ENCODE measurements at regions not wholly inside any gene's neighbourhood (a gene's known extent, or its start where the extent isn't known, plus 50 kb on each side); places are given as distances from the start of the nearest gene placed in this dataset.

DNA sequence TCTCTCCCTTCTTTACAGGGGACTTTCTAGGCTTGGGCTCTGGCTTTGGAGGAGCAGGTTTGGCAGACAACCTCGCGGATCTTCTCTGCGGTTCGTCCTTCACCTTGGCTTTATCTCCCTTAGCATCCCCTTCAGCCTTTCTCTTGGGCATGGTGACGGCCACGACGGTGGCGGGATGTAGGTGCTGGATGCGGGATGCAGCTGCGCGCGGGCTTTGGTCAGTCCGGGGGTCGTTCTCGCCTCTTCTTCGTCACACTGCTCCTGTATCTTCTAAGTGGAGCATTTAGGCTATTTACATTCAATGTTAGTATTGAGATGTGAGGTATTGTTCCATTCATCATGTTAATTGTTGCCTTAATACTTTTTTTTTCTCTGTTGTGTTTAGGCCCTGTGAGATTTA, 217.2 kb upstream of the STXBP6 start:
- TF ChIP-seq USF2 (IDR thresholded peaks at IDR 0.05; ENCODE audit: borderline replicate concordance, low read depth, low read length) (no peak), GATA2 (CRISPR knock-in tag; IDR thresholded peaks at IDR 0.05) (no peak), EZH2phosphoT487 (IDR thresholded peaks at IDR 0.05; ENCODE audit: borderline replicate concordance, low read depth) (no peak), MXI1 (IDR thresholded peaks at IDR 0.05; ENCODE audit: low read depth, low read length) (no peak), CHD2 (IDR thresholded peaks at IDR 0.05; ENCODE audit: low read length, partially characterized antibody) (no peak), SMC3 (IDR thresholded peaks at IDR 0.05; ENCODE audit: low read depth, low read length) (no peak), EP300 (IDR thresholded peaks at IDR 0.05; ENCODE audit: borderline replicate concordance in 1 of 2, low read depth in 1 of 2, low read length in 1 of 2) (no peak)
- TF ChIP-seq, protein P1, sequence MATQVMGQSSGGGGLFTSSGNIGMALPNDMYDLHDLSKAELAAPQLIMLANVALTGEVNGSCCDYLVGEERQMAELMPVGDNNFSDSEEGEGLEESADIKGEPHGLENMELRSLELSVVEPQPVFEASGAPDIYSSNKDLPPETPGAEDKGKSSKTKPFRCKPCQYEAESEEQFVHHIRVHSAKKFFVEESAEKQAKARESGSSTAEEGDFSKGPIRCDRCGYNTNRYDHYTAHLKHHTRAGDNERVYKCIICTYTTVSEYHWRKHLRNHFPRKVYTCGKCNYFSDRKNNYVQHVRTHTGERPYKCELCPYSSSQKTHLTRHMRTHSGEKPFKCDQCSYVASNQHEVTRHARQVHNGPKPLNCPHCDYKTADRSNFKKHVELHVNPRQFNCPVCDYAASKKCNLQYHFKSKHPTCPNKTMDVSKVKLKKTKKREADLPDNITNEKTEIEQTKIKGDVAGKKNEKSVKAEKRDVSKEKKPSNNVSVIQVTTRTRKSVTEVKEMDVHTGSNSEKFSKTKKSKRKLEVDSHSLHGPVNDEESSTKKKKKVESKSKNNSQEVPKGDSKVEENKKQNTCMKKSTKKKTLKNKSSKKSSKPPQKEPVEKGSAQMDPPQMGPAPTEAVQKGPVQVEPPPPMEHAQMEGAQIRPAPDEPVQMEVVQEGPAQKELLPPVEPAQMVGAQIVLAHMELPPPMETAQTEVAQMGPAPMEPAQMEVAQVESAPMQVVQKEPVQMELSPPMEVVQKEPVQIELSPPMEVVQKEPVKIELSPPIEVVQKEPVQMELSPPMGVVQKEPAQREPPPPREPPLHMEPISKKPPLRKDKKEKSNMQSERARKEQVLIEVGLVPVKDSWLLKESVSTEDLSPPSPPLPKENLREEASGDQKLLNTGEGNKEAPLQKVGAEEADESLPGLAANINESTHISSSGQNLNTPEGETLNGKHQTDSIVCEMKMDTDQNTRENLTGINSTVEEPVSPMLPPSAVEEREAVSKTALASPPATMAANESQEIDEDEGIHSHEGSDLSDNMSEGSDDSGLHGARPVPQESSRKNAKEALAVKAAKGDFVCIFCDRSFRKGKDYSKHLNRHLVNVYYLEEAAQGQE (IDR thresholded peaks at IDR 0.05; ENCODE audit: low read depth, low read length) = no peak
- Histone ChIP-seq H2AFZ (ENCODE audit: low read depth) (no peak overlapping the region), H3K27ac (ENCODE audit: low read depth in 2 of 2, low read length in 1 of 2) (no peak overlapping the region), H3K4me3 (ENCODE audit: low read depth in 2 of 2, low read length in 1 of 2) (no peak overlapping the region), H3K9me3 (no peaks in the 10 kb centered on the region), H3K9me2 (no peaks in the 10 kb centered on the region), H3K36me3 (replicated peaks in 1 of 2; ENCODE audit: control insufficient read depth in 1 of 2, insufficient read depth in 2 of 2, low read length in 1 of 2) (no peaks in the 10 kb centered on the region), H3K4me2 (no peak overlapping the region), H4K20me1 (ENCODE audit: insufficient read depth) (no peaks in the 10 kb centered on the region), H3K79me2 (ENCODE audit: insufficient read depth) (no peaks in the 10 kb centered on the region), H3K27me3 (ENCODE audit: insufficient read depth) (no peaks in the 10 kb centered on the region), H3K9ac (no peak overlapping the region), H3K4me1 (ENCODE audit: control insufficient read depth in 1 of 2, insufficient read depth in 2 of 2, low read depth in 1 of 2, low read length in 1 of 2) (no peaks in the 10 kb centered on the region), H3F3A (replicated peaks; ENCODE audit: insufficient read depth) (no peaks in the 10 kb centered on the region)
- no peak for DNase-seq
- CTCF ChIA-PET = no interaction called here
- WGBS (ENCODE audit: low lambda C conversion rate) = 9% methylated on average over 16 of the region's 16 CpGs
- POLR2A ChIA-PET = no interaction called here

- Histone ChIP-seq H4K20me1 (ENCODE audit: insufficient read depth) (no peaks in the 10 kb centered on the region), H3K4me2 (no peak overlapping the region), H3K9ac (no peak overlapping the region), H3F3A (replicated peaks; ENCODE audit: insufficient read depth) (no peaks in the 10 kb centered on the region), H3K9me3 (no peaks in the 10 kb centered on the region), H3K4me3 (ENCODE audit: low read depth in 2 of 2, low read length in 1 of 2) (no peak overlapping the region), H3K9me2 (no peaks in the 10 kb centered on the region), H3K79me2 (ENCODE audit: insufficient read depth) (no peaks in the 10 kb centered on the region), H3K4me1 (ENCODE audit: control insufficient read depth in 1 of 2, insufficient read depth in 2 of 2, low read depth in 1 of 2, low read length in 1 of 2) (no peaks in the 10 kb centered on the region), H3K27me3 (ENCODE audit: insufficient read depth) (no peaks in the 10 kb centered on the region; the same call in 1 of the 2 replicates), H3K36me3 (replicated peaks in 1 of 2; ENCODE audit: control insufficient read depth in 1 of 2, insufficient read depth in 2 of 2, low read length in 1 of 2) (no peaks in the 10 kb centered on the region), H2AFZ (ENCODE audit: low read depth) (no peak overlapping the region), H3K27ac (ENCODE audit: low read depth in 2 of 2, low read length in 1 of 2) (no peak overlapping the region)
- POLR2A ChIA-PET = no interaction called here
- 4% methylated on average over 1 of the region's 1 CpG for WGBS (ENCODE audit: low lambda C conversion rate)
- DNase-seq = no peak
- CTCF ChIA-PET = no interaction called here
- TF ChIP-seq IRF3 (IDR thresholded peaks at IDR 0.05; ENCODE audit: low read depth, low read length) (no peak), YY1 (IDR thresholded peaks at IDR 0.05; ENCODE audit: low read depth) (no peak), CHD2 (IDR thresholded peaks at IDR 0.05; ENCODE audit: low read length, partially characterized antibody) (no peak), GATA2 (CRISPR knock-in tag; IDR thresholded peaks at IDR 0.05) (no peak), USF2 (IDR thresholded peaks at IDR 0.05; ENCODE audit: borderline replicate concordance, low read depth, low read length) (no peak), FOXM1 (IDR thresholded peaks at IDR 0.05; ENCODE audit: low read depth) (no peak)
- TF ChIP-seq, protein P2, sequence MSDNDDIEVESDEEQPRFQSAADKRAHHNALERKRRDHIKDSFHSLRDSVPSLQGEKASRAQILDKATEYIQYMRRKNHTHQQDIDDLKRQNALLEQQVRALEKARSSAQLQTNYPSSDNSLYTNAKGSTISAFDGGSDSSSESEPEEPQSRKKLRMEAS (IDR thresholded peaks at IDR 0.05; ENCODE audit: low read depth) = no peak
Measured at GRCh38 chr14:25259470-25259869, 209.5 kb upstream of the STXBP6 start.

Measured in SK-N-SH (cell line).